Choroid plexus epithelial cell (primary cell): ENCODE measurements at regions not wholly inside any gene's neighbourhood (a gene's known extent, or its start where the extent isn't known, plus 50 kb on each side); places are given as distances from the start of the nearest gene placed in this dataset.

Experiments used
- DNase-seq: peaks from one replicate; pipeline ENCODE4 v3.0.0-alpha.2; 2010; ENCODE audit warnings: low read depth
- H3K4me3 ChIP-seq: 2 replicates; pipeline ENCODE4 v1.5.1; 2011; ENCODE audit warnings: low read depth, mild to moderate bottlenecking, control low read depth, low read length, moderate library complexity
- CTCF ChIP-seq: conservative IDR thresholded peaks from 2 replicates; pipeline ENCODE4 v1.5.1; 2011; ENCODE audit warnings: low read depth, mild to moderate bottlenecking, control low read depth, inconsistent platforms, low read length, moderate library complexity

- TF ChIP-seq CTCF, result no peak
- no peak overlapping the region for H3K4me3 ChIP-seq
- DNase-seq, result no peak
Observed at GRCh38 chr2:22221006-22221405, 1097.2 kb downstream of the TDRD15 start.

GRCh38 chr2:22238967-22239366 lies 1115.2 kb downstream of the TDRD15 start:
- no peak overlapping the region for H3K4me3 ChIP-seq
- no peak for TF ChIP-seq CTCF
- no peak for DNase-seq

GRCh38 chr2:22247466-22247865 lies 1123.7 kb downstream of the TDRD15 start:
- DNase-seq, result no peak
- TF ChIP-seq CTCF, result no peak
- H3K4me3 ChIP-seq, result no peak overlapping the region

GRCh38 chr2:22248851-22249250 lies 1125.1 kb downstream of the TDRD15 start:
- TF ChIP-seq CTCF, result no peak
- no peak for DNase-seq
- H3K4me3 ChIP-seq, result no peak overlapping the region

- TF ChIP-seq CTCF, result no peak
Observed at GRCh38 chr2:22253171-22253570, 1129.4 kb downstream of the TDRD15 start.

GRCh38 chr2:22261165-22261564 lies 1123.8 kb upstream of the KLHL29 start:
- H3K4me3 ChIP-seq, result no peak overlapping the region
- TF ChIP-seq CTCF, result no peak
- no peak for DNase-seq

More at GRCh38 chr2:22253171-22253570, 1129.4 kb downstream of the TDRD15 start:
- H3K4me3 ChIP-seq, result no peak overlapping the region
- DNase-seq, result no peak

GRCh38 chr2:22270341-22270740 lies 1114.6 kb upstream of the KLHL29 start:
- TF ChIP-seq CTCF, result no peak
- DNase-seq, result no peak
- no peak overlapping the region for H3K4me3 ChIP-seq
